ES-I3 (cell line): ENCODE measurements at regions not wholly inside any gene's neighbourhood (a gene's known extent, or its start where the extent isn't known, plus 50 kb on each side); places are given as distances from the start of the nearest gene placed in this dataset.
"Not testable (repeated sequence)": the region's sequence is repeated elsewhere in the genome, so short reads cannot be mapped to it uniquely, and the experiment has no call there.

Experiments
- H3K36me3 ChIP-seq: 2 replicates; pipeline ENCODE4 v1.6.1; 2013; ENCODE audit warnings: mild to moderate bottlenecking, low read length, control low read depth, moderate library complexity; ENCODE audit not compliant: insufficient read depth
- H3K4me1 ChIP-seq: 2 replicates; pipeline ENCODE4 v1.6.1; 2013; ENCODE audit warnings: mild to moderate bottlenecking, control low read depth, low read length; ENCODE audit not compliant: insufficient read depth
- H3K9ac ChIP-seq: 2 replicates; pipeline ENCODE4 v1.6.1; 2013; ENCODE audit warnings: low read depth, mild to moderate bottlenecking, low read length, moderate library complexity
- H3K9me3 ChIP-seq: 2 replicates; pipeline ENCODE4 v1.6.1; 2013; ENCODE audit warnings: mild to moderate bottlenecking, low read length, moderate library complexity; ENCODE audit not compliant: control insufficient read depth, insufficient read depth

DNA sequence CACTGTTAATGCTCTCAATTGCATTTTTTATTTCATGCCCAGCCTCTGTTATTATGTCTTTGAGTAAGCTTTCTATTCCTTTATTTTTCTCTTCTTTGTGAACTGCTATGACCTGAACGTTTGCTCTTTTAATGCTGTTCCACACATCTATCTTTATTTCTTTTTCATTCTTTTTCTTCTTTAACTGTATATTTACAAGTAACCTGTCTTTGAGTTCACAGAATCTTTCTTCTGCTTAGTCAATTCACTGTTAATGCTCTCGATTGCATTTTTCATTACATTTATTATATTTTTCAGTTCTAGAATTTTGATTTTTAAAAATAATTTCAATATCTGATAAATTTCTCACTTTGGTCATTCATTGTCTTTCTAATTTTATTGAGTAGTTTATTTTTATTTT is 316.3 kb upstream of the MEF2C start:
- Histone ChIP-seq H3K36me3 (no peaks in the 10 kb centered on the region), H3K9me3 (no peaks in the 10 kb centered on the region), H3K4me1 (no peaks in the 10 kb centered on the region), H3K9ac (no peak overlapping the region)

GRCh38 chr5:89191374-89191773 is 308.4 kb upstream of the MEF2C start:
- H3K9ac ChIP-seq: no peak overlapping the region
- H3K4me1 ChIP-seq: no peaks in the 10 kb centered on the region
- no peaks in the 10 kb centered on the region for H3K9me3 ChIP-seq
- H3K36me3 ChIP-seq: no peaks in the 10 kb centered on the region

GRCh38 chr5:89190515-89191265 is 307.7 kb upstream of the MEF2C start:
- Histone ChIP-seq H3K9ac (no peak overlapping the region), H3K9me3 (no peaks in the 10 kb centered on the region), H3K36me3 (no peaks in the 10 kb centered on the region), H3K4me1 (no peaks in the 10 kb centered on the region)

- Histone ChIP-seq H3K9ac (no peak overlapping the region), H3K9me3 (no peaks in the 10 kb centered on the region), H3K36me3 (no peaks in the 10 kb centered on the region), H3K4me1 (no peaks in the 10 kb centered on the region)
Measured at GRCh38 chr5:89187883-89188465, 305.0 kb upstream of the MEF2C start.

- H3K9ac ChIP-seq: no peak overlapping the region
- no peaks in the 10 kb centered on the region for H3K9me3 ChIP-seq
- H3K36me3 ChIP-seq: no peaks in the 10 kb centered on the region
- H3K4me1 ChIP-seq: no peaks in the 10 kb centered on the region
Measured at GRCh38 chr5:89187268-89187667, 304.3 kb upstream of the MEF2C start.

DNA sequence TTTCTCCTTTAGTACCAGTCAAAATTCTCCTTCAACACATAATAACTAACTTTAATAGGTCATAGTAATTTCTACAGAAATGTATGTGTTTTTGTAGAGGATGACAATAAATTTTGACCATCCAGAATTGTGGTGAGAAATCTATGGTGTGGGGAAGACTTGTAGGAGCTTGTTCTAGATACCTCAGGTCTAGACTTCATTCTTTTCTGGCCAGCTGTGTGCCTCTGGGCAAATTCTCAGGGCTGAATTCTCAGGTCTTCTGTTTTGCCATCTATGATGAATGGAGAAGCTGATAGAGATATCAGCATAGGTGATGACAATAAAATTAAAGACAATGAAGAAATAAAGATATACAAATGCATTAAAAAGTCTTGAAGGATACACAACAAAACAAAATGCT is 298.6 kb upstream of the MEF2C start:
- H3K36me3 ChIP-seq: no peaks in the 10 kb centered on the region
- H3K9ac ChIP-seq: no peak overlapping the region
- no peaks in the 10 kb centered on the region for H3K9me3 ChIP-seq
- no peaks in the 10 kb centered on the region for H3K4me1 ChIP-seq

DNA sequence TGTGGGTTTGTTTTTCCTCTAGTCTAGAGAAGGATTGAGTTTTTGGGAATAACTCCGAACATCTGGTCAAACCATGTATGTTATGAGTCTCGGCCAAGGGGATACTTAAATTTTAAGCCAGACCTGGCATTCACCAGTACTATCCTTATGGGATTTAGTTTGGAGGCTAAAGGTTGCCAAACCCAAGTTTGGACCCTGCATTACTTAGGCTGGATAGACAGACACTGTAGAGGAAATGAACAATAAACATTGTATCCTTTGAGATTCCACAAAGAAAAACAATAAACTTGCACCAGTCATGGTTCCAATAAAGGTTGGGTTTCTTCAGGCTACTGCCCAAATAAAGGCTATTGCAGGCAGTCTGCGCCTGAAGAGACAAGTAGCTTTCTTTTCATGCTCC is 296.7 kb upstream of the MEF2C start:
- Histone ChIP-seq H3K9me3 (no peaks in the 10 kb centered on the region), H3K9ac (no peak overlapping the region), H3K4me1 (no peaks in the 10 kb centered on the region), H3K36me3 (no peaks in the 10 kb centered on the region)

DNA sequence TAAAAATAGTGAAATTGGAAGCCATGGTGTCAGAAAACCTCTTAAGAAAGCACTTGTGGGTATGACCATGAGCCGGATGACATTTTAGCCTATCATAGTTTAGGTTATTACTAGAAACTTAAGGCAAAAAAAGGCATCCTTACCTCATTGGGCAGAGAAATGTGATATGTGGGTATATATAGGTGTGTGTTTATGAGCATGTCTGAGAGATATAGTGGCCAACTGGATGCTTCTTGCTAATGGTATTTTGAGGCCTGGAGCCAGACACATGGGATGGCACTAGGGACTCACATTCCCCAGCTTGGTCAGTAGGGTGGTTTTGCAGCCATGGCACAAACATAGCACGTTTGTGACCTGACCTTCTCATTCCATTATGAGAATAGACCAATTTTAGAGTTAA is 295.6 kb upstream of the MEF2C start:
- H3K9ac ChIP-seq: no peak overlapping the region
- no peaks in the 10 kb centered on the region for H3K4me1 ChIP-seq
- H3K9me3 ChIP-seq: no peaks in the 10 kb centered on the region
- no peaks in the 10 kb centered on the region for H3K36me3 ChIP-seq

DNA sequence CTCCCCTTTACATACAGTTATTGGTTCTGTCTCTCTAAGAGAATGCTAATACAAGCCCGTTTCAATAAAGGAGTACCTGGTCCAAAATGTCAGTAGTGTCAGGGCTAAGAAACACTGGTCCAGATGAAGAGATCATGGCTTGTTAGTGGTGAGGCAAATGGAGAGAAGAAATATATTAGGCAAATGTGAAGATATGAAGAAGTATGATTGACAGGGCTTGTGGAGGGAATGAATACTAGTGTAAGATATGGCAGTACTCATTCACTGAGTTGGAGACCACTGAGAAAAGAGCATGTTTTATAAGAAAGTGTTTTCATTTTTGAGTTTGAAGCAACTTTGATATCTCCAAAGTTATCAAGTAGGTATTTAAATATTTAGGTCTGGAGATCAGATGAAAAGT is 290.5 kb upstream of the MEF2C start:
- Histone ChIP-seq H3K9me3 (no peaks in the 10 kb centered on the region; the same call in 1 of the 2 replicates), H3K4me1 (no peaks in the 10 kb centered on the region), H3K36me3 (no peaks in the 10 kb centered on the region), H3K9ac (no peak overlapping the region)

DNA sequence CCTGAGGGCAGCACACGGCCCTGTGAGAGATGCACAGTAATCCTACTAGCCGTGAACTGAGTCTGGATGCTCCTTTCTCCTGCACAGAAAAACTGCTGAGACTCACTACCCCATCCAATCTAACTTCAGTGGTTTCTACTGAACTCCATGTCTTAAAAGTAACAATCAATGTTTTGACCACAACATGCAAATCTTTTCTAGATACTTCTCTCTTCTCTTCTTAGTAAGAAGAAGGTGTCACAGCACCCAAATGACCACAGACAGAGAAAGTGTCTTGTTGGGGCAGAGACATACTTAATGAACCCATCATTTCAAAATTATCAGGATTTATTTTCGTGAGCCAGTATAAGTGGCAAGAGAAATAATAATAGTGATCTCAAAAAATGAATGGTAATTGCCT is 285.8 kb upstream of the MEF2C start:
- no peaks in the 10 kb centered on the region; the same call in 1 of the 2 replicates for H3K9me3 ChIP-seq
- no peak overlapping the region for H3K9ac ChIP-seq
- H3K36me3 ChIP-seq: no peaks in the 10 kb centered on the region
- H3K4me1 ChIP-seq: peaks cover 15% of the 10 kb centered on the region; the same call in 1 of the 2 replicates

DNA sequence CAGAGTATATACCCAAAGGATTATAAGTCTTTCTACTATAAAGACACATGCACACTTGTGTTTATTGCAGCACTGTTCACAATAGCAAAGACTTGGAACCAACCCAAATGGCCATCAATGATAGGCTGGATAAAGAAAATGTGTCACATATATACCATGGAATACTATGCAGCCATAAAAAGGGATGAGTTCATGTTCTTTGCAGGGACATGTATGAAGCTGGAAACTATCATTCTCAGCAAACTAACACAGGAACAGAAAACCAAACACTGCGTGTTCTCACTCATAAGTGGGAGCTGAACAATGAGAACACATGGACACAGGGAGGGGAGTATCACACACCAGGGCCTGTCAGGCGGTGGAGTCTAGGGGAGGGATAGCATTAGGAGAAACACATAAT is 281.7 kb upstream of the MEF2C start:
- not testable (repeated sequence) for H3K9ac ChIP-seq, H3K9me3 ChIP-seq, H3K36me3 ChIP-seq
- peaks cover 15% of the 10 kb centered on the region; the same call in 1 of the 2 replicates for H3K4me1 ChIP-seq

GRCh38 chr5:89156226-89156625 is 273.2 kb upstream of the MEF2C start:
- Histone ChIP-seq H3K36me3 (no peaks in the 10 kb centered on the region), H3K9ac (no peak overlapping the region), H3K9me3 (no peaks in the 10 kb centered on the region), H3K4me1 (no peaks in the 10 kb centered on the region)

- no peaks in the 10 kb centered on the region for H3K9me3 ChIP-seq
- no peak overlapping the region for H3K9ac ChIP-seq
- H3K36me3 ChIP-seq: no peaks in the 10 kb centered on the region
- no peaks in the 10 kb centered on the region for H3K4me1 ChIP-seq
Measured at GRCh38 chr5:89147031-89147430, 264.0 kb upstream of the MEF2C start.

DNA sequence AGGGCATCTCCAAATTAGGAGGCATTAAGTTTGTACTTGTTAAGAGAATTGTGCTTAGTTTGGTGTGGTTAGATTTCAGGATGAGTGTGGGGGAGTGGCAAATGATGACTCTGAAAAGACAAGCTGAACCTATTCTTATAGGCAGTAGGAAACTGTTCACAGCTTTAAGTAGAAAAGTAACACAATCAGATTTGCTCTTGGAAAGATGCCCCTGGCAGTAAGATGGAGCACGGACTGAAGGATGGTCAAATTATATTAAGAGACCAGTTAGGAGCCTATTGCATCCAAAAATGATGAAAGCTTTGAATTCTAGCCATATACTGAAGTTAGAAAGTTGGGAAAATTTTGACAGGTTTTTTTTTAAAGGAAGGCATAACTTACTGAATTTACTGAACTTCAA is 254.2 kb upstream of the MEF2C start:
- Histone ChIP-seq H3K36me3 (no peaks in the 10 kb centered on the region), H3K9ac (no peak overlapping the region), H3K9me3 (no peaks in the 10 kb centered on the region), H3K4me1 (peaks cover 5% of the 10 kb centered on the region; the same call in 1 of the 2 replicates)

DNA sequence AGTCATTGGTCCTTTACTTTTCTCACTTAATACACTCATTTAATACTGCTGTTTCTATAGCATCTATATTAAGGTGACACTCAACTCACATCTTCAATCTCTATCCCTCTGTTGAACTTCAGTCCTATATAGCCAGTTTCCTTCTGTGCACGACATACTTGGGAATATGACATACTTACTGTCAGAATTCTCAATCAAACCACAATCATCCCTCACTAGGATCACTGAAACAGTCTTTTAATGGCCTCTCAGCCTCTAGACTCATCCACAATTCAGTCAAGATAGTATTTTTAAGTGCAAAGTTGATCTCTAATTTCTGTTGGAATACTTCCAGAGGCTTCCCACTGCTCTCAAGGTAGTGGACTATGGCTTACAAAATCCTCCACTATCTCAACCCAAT is 251.0 kb upstream of the MEF2C start:
- Histone ChIP-seq H3K9me3 (no peaks in the 10 kb centered on the region), H3K4me1 (peaks cover 5% of the 10 kb centered on the region; the same call in 1 of the 2 replicates), H3K36me3 (no peaks in the 10 kb centered on the region), H3K9ac (no peak overlapping the region)
